Activated CD4-positive, alpha-beta T cell treated with anti-CD3 and anti-CD28 coated beads, Interleukin-2, Interleukin-4, amounts not matched to agents 100 ng/mL and 50 ng/mL, durations not matched to agents 16 hours and 8 hours (primary cell): ENCODE measurements at regions not wholly inside any gene's neighbourhood (a gene's known extent, or its start where the extent isn't known, plus 50 kb on each side); places are given as distances from the start of the nearest gene placed in this dataset.
"Not testable (repeated sequence)": the region's sequence is repeated elsewhere in the genome, so short reads cannot be mapped to it uniquely, and the experiment has no call there.

ENCODE experiments used
- DNase-seq: peaks from one replicate; pipeline ENCODE4 v3.0.0-alpha.2; 2020; ENCODE audit warnings: low spot score

DNA sequence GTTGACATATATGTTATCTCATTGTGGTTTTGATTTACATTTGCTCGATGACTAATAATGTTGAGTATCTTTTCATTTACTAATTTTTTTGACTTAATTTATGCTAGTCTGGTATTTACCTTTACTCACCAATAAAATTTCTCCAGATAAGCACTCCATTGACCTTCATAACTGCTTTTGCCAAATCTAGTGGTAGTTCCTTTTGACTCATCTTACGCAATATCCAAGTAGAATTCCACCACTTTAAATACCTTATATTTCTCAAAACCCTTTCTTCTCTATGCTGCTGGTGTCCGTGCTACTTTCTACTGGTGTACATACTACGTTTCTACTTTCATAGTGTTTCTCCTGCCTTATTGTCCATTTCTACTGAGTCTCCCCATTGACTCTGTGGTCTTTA, 407.6 kb upstream of the SPHKAP start:
- DNase-seq: no peak

DNA sequence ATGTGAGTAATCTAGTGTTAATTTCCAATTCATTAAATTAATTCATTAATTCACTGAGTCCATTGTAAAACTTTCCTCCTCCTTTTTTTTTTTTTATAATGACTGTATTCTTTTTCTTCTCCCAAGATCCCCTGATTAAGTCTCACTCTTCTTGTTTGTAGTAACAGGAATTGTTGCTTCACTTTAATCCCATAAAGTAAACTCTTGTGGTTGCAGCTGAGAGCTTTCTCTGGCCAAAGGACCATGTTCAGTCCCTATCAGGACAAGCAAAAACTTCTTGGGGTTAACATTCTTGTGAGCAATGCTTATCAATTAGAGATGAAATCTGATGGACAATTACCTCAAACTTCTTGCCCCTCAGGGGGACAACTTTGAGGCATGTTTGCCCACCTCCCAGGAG, 400.2 kb upstream of the SPHKAP start:
- DNase-seq: no peak

DNA sequence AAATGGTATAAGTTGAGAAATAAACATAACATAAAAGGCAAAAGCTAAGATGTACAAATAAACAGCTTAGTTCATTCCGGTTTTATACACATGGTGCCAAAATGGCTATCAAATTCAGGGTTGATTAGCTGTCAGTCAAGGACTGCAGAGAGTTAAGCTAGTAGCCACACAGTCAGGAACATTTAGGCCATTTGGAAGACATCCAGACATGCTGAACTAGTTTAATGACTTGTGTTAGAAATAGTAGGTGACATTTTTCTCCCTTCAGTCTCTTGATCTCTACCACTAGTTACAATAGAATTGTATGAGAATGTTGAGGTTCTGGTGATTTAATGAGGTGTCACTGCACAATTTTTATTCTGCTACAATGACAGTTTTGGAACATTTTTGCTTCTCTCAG, 394.4 kb upstream of the SPHKAP start:
- DNase-seq: no peak

DNA sequence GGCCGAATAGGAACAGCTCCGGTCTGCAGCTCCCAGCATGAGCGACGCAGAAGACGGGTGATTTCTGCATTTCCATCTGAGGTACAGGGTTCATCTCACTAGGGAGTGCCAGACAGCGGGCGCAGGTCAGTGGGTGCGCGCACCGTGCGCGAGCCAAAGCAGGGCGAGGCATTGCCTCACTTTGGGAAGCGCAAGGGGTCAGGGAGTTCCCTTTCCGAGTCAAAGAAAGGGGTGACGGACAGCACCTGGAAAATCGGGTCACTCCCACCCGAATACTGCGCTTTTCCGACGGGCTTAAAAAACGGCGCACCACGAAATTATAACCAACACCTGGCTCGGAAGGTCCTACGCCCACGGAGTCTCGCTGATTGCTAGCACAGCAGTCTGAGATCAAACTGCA, 386.8 kb upstream of the SPHKAP start:
- not testable (repeated sequence) for DNase-seq

DNA sequence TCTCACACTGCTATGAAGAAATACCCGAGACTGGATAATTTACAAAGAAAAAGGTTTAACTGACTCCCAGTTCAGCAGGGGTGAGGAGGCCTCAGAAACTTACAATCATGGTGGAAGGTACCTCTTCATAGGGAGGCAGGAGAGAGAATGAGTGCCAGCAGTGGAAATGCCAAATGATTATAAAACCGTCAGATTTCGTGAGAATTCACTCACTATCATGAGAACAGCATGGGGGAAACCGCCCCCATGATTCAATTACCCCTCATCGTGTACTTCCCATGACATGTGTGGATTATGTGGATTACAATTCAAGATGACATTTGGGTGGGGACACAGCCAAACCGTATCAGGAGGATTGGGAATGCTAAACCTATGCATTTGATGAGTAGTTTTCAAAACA, 380.3 kb upstream of the SPHKAP start:
- DNase-seq: no peak

DNA sequence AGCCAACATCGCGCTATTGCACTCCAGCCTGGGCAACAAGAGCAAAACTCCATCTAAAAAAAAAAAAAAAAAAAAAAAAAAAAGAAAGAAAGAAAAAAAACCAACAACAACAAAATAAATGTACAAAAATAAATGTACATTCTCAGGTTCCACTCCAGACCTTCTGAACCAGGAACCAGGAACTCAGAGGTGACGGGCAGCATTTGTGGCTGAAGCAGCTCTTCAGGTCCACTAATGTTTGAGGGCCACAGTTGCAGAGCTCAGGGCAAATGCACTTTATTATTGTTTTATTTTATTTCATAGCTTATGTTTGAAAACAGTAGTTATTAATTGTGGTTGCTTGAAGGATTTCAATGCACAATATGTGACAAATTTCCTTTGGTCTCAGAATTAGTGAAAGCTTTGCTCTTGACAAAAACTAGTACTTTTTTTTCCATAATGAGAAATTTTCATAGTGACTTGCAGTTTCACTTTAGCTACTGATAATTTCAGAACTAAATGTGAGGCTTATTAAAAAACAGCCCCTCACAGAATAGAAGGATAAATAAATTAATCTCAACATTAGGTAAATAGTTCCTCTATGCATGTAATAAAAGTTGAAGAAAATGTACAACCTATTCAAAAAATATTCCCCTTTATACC, 378.4 kb upstream of the SPHKAP start:
- DNase-seq: no peak

GRCh38 chr2:228556717-228557116, 375.2 kb upstream of the SPHKAP start:
- DNase-seq: no peak

DNA sequence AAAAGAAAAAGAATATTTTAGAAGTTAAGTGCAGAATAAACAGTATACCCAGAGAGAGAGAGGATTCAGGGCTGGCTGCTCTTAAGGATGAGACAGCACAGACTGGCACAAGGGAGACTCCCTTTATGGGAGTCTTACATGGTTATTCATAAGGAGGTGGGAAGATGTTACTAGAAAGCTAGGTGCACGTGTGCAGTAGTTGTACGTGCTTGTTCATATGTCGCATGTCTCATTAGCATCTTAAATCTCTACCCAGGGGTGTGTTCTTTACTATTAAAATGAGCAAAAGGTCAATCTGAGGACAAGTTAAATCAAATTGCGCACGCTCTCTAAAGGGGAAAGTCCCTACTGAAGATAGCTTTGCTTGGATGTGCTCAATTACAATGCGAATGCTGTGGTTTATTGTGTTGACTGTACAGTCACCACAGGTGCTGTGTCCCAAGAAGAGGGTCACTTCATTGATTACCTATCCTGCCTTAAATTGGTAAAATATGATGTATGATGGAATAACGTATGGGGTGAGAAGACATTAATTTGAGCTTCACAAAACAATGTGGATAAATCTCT, 368.0 kb upstream of the SPHKAP start:
- DNase-seq: no peak

- no peak for DNase-seq
These were observed 366.7 kb upstream of the SPHKAP start for GRCh38 chr2:228548230-228548629.

- DNase-seq: no peak
These were observed 364.3 kb upstream of the SPHKAP start for GRCh38 chr2:228545748-228546145.

DNA sequence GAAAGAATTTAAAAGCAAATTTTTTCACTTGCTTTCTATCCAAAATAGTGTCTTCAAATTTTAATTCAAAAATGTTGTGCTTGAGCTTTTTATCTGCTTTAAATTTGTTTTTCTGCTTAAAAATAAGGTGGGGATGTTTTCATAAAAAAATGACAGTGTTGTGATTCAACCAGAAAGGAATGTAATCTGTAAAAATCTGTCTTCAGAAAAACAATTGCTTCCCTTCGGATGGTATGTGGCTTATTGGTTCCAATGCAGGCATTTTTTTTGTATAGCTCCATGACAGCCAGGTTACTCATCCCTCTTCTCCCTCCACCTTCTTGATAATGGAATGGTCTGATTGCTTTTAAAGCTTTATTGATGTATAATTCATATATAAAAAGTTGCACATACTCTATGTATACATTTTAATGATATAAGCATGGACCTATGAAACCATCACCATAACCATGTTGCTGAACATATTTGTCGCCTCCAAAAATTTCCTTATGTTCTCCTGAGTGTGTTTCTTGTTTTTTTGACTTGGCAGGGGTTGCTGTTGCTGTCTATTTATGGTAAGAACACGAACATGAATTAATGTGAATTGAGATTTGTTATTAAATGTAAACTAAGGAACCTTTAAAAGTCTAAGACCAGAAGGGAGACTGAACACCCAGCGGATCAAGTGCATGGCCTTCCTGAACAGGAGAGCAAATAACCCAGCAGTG, 363.7 kb upstream of the SPHKAP start:
- no peak for DNase-seq

- no peak for DNase-seq
These were observed 361.6 kb upstream of the SPHKAP start for GRCh38 chr2:228543117-228543516.

GRCh38 chr2:228542277-228542676, 360.8 kb upstream of the SPHKAP start:
- DNase-seq: no peak

GRCh38 chr2:228541789-228542188, 360.3 kb upstream of the SPHKAP start:
- DNase-seq: no peak

- no peak for DNase-seq
These were observed 359.5 kb upstream of the SPHKAP start for GRCh38 chr2:228540976-228541375.

GRCh38 chr2:228535396-228535795, 353.9 kb upstream of the SPHKAP start:
- DNase-seq: no peak

DNA sequence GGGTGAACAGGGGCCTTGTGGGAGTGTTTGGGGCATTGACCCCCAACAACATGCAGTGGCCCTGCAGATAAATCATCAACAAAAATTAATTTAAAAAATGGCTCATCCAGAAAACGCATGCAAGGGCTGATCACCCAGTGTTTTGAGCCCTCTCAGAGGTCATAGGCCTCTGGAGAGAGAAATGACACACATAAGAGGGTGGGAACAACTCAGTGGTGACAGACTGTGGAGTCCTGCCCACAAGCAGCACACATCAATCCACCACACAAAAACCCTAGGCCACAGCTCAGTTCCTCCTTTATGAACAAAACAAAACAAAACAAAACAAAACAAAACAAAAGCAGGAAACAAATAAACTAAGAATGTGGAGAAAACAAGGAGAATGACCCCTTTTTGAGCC, 351.7 kb upstream of the SPHKAP start:
- DNase-seq: no peak

- no peak for DNase-seq
These were observed 350.7 kb upstream of the SPHKAP start for GRCh38 chr2:228532233-228532632.

- DNase-seq: no peak
These were observed 345.9 kb upstream of the SPHKAP start for GRCh38 chr2:228527197-228527881.

- DNase-seq: no peak
These were observed 345.2 kb upstream of the SPHKAP start for GRCh38 chr2:228526687-228527086.

DNA sequence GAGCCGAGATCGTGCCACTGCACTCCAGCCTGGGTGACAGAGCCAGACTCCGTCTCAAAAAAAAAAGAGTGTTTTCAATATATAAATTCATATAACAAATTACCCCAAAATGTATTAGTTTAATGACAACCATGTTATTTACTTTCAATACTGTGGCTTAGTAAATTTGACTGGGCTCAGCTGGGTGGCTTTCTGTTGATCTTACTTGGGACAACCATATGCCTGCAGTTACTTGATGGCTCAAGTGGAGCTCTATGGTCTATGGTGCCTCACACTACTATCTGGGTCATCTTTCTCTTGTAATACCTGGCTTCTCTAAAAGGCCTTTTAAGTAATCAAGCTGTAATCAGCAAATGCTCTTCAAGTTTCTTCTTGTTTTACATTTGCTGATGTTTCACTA, 341.5 kb upstream of the SPHKAP start:
- no peak for DNase-seq

DNA sequence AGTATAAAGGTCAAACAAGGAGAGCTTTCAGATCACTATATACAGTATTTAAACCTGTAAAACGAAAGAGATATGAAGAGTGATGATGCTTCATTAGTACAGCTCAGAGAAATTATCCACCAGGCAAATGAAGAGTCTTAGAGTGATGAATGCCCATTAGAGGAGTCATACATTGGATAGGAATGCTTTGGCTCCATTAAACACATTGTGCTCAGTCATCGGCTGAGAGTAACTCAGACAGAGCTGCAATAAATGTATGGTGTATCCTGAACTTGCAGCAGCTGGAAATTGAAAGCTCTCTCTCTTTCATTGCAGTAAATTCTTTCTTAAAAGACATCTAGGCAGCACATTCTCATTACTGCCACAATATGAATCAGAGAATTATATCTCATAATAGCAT, 340.8 kb upstream of the SPHKAP start:
- DNase-seq: no peak

DNA sequence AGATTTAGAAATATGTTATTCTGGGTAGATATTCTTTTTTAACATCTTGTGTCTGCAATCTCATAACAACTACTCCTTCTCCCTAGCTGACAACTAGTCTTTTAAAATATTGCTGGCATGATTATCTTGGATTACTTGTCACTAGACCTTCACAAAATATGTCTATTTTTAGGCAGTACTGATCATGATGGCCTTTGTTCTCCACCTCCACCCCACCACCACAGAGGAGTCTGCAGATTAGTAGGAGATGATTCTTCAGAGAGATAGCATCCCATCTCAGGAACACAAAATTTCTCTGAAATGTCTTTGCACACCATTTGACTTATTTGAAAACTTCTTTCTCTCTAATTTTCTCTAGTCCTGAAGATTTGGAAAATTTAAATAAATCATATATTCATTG, 338.1 kb upstream of the SPHKAP start:
- no peak for DNase-seq
